Type B pancreatic cell (in vitro differentiated cells): ENCODE measurements at regions not wholly inside any gene's neighbourhood (a gene's known extent, or its start where the extent isn't known, plus 50 kb on each side); places are given as distances from the start of the nearest gene placed in this dataset.

Experiments used
- DNase-seq: peaks from one replicate; pipeline ENCODE4 v3.0.0; 2021; ENCODE audit warnings: mixed read lengths; ENCODE audit not compliant: unreplicated experiment; ENCODE audit errors: extremely low spot score
- H3K27ac Mint-ChIP-seq: 2 replicates; pipeline ENCODE4 v1.8.0; 2021; ENCODE audit warnings: mild to moderate bottlenecking, mixed read lengths
- H3K27me3 Mint-ChIP-seq: 2 replicates; pipeline ENCODE4 v1.8.0; 2021; ENCODE audit warnings: mixed read lengths
- H3K36me3 Mint-ChIP-seq: 2 replicates; pipeline ENCODE4 v1.8.0; 2021; ENCODE audit warnings: mixed read lengths
- H3K4me1 Mint-ChIP-seq: one replicate; pipeline ENCODE4 v1.8.0; 2021; ENCODE audit warnings: mixed read lengths; ENCODE audit not compliant: unreplicated experiment
- H3K4me3 Mint-ChIP-seq: 2 replicates; pipeline ENCODE4 v1.8.0; 2021; ENCODE audit warnings: mild to moderate bottlenecking, mixed read lengths
- H3K9me3 Mint-ChIP-seq: 2 replicates; pipeline ENCODE4 v1.8.0; 2021; ENCODE audit warnings: mixed read lengths
- TF ChIP-seq, protein P1 (sequence below): fragments of 200-600 bp; sonication (generic); conservative IDR thresholded peaks from 2 replicates; pipeline ENCODE4 v1.5.0; 2021; ENCODE audit warnings: antibody characterized with exemption, mild to moderate bottlenecking

GRCh38 chr7:156234666-156235494 is 405.7 kb upstream of the RNF32 start:
- Mint-ChIP-seq H3K27me3 (no peaks in the 10 kb centered on the region), H3K4me3 (no peak overlapping the region), H3K36me3 (no peaks in the 10 kb centered on the region), H3K4me1 (no peaks in the 10 kb centered on the region), H3K27ac (no peak overlapping the region), H3K9me3 (no peaks in the 10 kb centered on the region)
- DNase-seq: no peak
- TF ChIP-seq, protein P1, sequence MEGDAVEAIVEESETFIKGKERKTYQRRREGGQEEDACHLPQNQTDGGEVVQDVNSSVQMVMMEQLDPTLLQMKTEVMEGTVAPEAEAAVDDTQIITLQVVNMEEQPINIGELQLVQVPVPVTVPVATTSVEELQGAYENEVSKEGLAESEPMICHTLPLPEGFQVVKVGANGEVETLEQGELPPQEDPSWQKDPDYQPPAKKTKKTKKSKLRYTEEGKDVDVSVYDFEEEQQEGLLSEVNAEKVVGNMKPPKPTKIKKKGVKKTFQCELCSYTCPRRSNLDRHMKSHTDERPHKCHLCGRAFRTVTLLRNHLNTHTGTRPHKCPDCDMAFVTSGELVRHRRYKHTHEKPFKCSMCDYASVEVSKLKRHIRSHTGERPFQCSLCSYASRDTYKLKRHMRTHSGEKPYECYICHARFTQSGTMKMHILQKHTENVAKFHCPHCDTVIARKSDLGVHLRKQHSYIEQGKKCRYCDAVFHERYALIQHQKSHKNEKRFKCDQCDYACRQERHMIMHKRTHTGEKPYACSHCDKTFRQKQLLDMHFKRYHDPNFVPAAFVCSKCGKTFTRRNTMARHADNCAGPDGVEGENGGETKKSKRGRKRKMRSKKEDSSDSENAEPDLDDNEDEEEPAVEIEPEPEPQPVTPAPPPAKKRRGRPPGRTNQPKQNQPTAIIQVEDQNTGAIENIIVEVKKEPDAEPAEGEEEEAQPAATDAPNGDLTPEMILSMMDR: no peak

DNA sequence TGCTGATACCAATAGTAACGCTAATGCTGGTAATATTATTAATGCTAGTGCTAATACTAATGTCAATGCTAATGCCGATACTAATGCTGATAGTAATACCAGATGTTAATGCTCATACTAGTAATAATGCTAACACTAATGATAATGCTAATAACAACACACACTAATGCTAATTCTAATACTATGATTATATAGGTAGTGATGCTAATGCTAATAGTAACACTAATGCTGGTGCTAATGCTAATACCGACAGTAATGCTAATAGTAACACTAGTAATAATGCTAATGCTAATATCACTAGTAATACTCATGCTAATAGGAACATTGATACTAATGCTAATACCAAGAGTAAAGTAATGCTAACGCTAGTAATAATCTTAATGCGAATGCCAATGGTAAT is 406.4 kb upstream of the RNF32 start:
- H3K27ac Mint-ChIP-seq: no peak overlapping the region
- TF ChIP-seq, protein P1: no peak
- no peaks in the 10 kb centered on the region for H3K36me3 Mint-ChIP-seq
- H3K4me1 Mint-ChIP-seq: no peaks in the 10 kb centered on the region
- no peaks in the 10 kb centered on the region for H3K27me3 Mint-ChIP-seq
- H3K4me3 Mint-ChIP-seq: no peak overlapping the region
- no peak for DNase-seq
- H3K9me3 Mint-ChIP-seq: no peaks in the 10 kb centered on the region

GRCh38 chr7:156232931-156233705 is 407.5 kb upstream of the RNF32 start:
- no peak for DNase-seq
- Mint-ChIP-seq H3K36me3 (no peaks in the 10 kb centered on the region), H3K27me3 (no peaks in the 10 kb centered on the region), H3K9me3 (no peaks in the 10 kb centered on the region), H3K4me1 (no peaks in the 10 kb centered on the region), H3K27ac (no peak overlapping the region), H3K4me3 (no peak overlapping the region)
- TF ChIP-seq, protein P1: no peak

DNA sequence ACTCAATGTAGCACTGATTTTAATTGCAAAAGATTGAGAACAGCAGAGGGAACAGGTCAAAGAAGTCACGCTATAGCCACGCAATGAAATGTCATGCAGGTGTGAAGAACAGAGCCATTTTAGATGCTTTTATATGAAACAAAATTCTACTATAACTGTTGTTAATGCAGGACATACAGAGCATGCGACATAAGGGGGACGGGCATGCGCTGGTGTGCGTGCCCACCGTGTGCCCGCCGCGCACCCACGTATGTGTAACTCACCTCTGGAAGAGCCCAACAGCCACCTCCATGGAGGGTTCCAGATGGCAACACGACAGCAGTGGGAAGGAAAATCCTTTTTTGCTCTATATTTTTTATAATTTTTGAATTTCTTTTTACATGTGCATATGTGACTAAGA is 410.0 kb upstream of the RNF32 start:
- TF ChIP-seq, protein P1: no peak
- Mint-ChIP-seq H3K4me3 (no peak overlapping the region), H3K4me1 (no peaks in the 10 kb centered on the region), H3K36me3 (no peaks in the 10 kb centered on the region), H3K27me3 (no peaks in the 10 kb centered on the region), H3K9me3 (no peaks in the 10 kb centered on the region), H3K27ac (no peak overlapping the region)
- DNase-seq: peak; percentile 25

DNA sequence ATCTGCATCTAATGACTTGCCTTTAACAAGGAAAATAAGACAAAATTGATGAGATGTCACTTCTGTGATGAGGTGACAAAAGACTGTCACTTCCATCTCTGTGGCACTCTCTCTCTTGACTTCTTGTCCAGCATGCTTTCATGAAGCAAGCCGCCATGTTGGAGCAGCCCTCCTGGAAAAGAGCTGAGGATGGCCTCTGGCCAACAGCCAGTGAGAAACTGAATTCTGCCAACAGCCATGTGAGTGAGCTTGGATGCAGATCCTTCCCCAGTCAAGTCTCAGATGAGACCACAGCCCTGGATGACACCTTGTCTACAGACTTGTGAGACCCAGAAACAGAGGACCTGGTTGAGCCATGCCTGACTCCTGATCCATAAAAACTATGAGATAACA is 412.6 kb upstream of the SHH start:
- no peaks in the 10 kb centered on the region for H3K9me3 Mint-ChIP-seq
- no peak overlapping the region for H3K27ac Mint-ChIP-seq
- H3K4me3 Mint-ChIP-seq: no peak overlapping the region
- no peaks in the 10 kb centered on the region for H3K4me1 Mint-ChIP-seq
- TF ChIP-seq, protein P1: no peak
- no peaks in the 10 kb centered on the region for H3K27me3 Mint-ChIP-seq
- no peaks in the 10 kb centered on the region for H3K36me3 Mint-ChIP-seq
- peak; percentile 15 for DNase-seq
